ENCODE measurements at regions not wholly inside any gene's neighbourhood (a gene's known extent, or its start where the extent isn't known, plus 50 kb on each side); places are given as distances from the start of the nearest gene placed in this dataset.

GRCh38 chr4:31169846-31170245 lies 449.7 kb downstream of the PCDH7 start:
- Histone ChIP-seq H3K79me1 (ENCODE audit: insufficient read depth, low read depth, low read length, poor library complexity, severe bottlenecking) (no peaks in the 10 kb centered on the region), H2BK20ac (ENCODE audit: low read depth, low read length, poor library complexity, severe bottlenecking) (no peak overlapping the region), H4K5ac (ENCODE audit: insufficient read length, low read depth, low read length) (no peak overlapping the region), H4K8ac (replicated peaks; ENCODE audit: insufficient read length, low read depth, low read length) (no peak overlapping the region), H3T11ph (ENCODE audit: low read length) (no peak overlapping the region), H3K27me3 (ENCODE audit: insufficient read depth, low read length) (no peaks in the 10 kb centered on the region), H3K27ac (ENCODE audit: insufficient read length, low read depth, low read length) (no peak overlapping the region), H4K20me1 (ENCODE audit: control insufficient read depth, insufficient read depth, insufficient read length) (no peaks in the 10 kb centered on the region), H3K14ac (ENCODE audit: insufficient read depth, low read length) (no peak overlapping the region), H3K56ac (ENCODE audit: insufficient read length, low read depth, low read length) (no peak overlapping the region), H3K4ac (ENCODE audit: low read depth, low read length) (no peak overlapping the region), H3K18ac (ENCODE audit: insufficient read length, low read depth, low read length) (no peak overlapping the region), H3K4me2 (ENCODE audit: insufficient read depth, insufficient read length, low read length) (no peak overlapping the region), H2BK5ac (ENCODE audit: insufficient read length, low read length) (no peak overlapping the region), H2BK12ac (ENCODE audit: insufficient read length, low read depth, low read length) (no peak overlapping the region), H3K9me3 (ENCODE audit: control insufficient read depth, low read depth, low read length) (no peaks in the 10 kb centered on the region), H2BK15ac (ENCODE audit: low read depth, low read length) (no peak overlapping the region), H2AFZ (ENCODE audit: low read length) (no peak overlapping the region), H3K79me2 (ENCODE audit: insufficient read depth, low read length) (no peaks in the 10 kb centered on the region), H3K23ac (ENCODE audit: insufficient read length, low read depth, low read length) (no peak overlapping the region), H3K9ac (ENCODE audit: extremely low read depth, insufficient read length, low read length) (no peak overlapping the region), H3K4me1 (ENCODE audit: insufficient read depth, low read length) (no peaks in the 10 kb centered on the region), H2BK120ac (ENCODE audit: low read depth, low read length, poor library complexity, severe bottlenecking) (no peak overlapping the region), H4K91ac (ENCODE audit: insufficient read length, low read depth, low read length) (no peak overlapping the region), H3K23me2 (ENCODE audit: insufficient read length, low read depth, low read length, poor library complexity, severe bottlenecking) (no peaks in the 10 kb centered on the region), H2AK5ac (ENCODE audit: insufficient read length, low read length) (no peak overlapping the region)
- Mint-ChIP-seq H3K4me3 (no peak overlapping the region), H3K27ac (no peak overlapping the region), H3K36me3 (ENCODE audit: insufficient read depth in 1 of 3, low read depth in 3 of 3) (no peaks in the 10 kb centered on the region), H3K27me3 (ENCODE audit: low read depth) (no peaks in the 10 kb centered on the region), H3K4me1 (peaks cover 16% of the 10 kb centered on the region in 2 experiments), H3K9me3 (no peaks in the 10 kb centered on the region)
- DNase-seq = no peak
- TF ChIP-seq CTCF (conservative IDR thresholded peaks at IDR 0.05) = no peak
- no CpG with 5 or more reads among the region's 5 CpGs for WGBS (ENCODE audit: extremely low coverage, insufficient read length, low lambda C conversion rate)

Measured in H9 (cell line).